Neuron (in vitro differentiated cells): ENCODE measurements at regions not wholly inside any gene's neighbourhood (a gene's known extent, or its start where the extent isn't known, plus 50 kb on each side); places are given as distances from the start of the nearest gene placed in this dataset.

Experiments used
- H2AFZ ChIP-seq: one replicate; pipeline ENCODE4 v1.6.1; 2013; ENCODE audit warnings: low read depth, mild to moderate bottlenecking, inconsistent platforms, low read length, moderate library complexity
- H3K27me3 ChIP-seq: one replicate; pipeline ENCODE4 v1.6.1; 2013; ENCODE audit warnings: low read length; ENCODE audit not compliant: insufficient read depth
- H3K36me3 ChIP-seq: one replicate; pipeline ENCODE4 v1.6.1; 2013; ENCODE audit warnings: low read length; ENCODE audit not compliant: insufficient read depth
- H3K4me1 ChIP-seq: one replicate; pipeline ENCODE4 v1.6.1; 2013; ENCODE audit warnings: low read length; ENCODE audit not compliant: insufficient read depth
- H3K4me3 ChIP-seq: 2 replicates; pipeline ENCODE4 v1.5.1; 2013; ENCODE audit warnings: mild to moderate bottlenecking, low read length, moderate library complexity
- H3K9me3 ChIP-seq: one replicate; pipeline ENCODE4 v1.6.1; 2013; ENCODE audit warnings: low read length

DNA sequence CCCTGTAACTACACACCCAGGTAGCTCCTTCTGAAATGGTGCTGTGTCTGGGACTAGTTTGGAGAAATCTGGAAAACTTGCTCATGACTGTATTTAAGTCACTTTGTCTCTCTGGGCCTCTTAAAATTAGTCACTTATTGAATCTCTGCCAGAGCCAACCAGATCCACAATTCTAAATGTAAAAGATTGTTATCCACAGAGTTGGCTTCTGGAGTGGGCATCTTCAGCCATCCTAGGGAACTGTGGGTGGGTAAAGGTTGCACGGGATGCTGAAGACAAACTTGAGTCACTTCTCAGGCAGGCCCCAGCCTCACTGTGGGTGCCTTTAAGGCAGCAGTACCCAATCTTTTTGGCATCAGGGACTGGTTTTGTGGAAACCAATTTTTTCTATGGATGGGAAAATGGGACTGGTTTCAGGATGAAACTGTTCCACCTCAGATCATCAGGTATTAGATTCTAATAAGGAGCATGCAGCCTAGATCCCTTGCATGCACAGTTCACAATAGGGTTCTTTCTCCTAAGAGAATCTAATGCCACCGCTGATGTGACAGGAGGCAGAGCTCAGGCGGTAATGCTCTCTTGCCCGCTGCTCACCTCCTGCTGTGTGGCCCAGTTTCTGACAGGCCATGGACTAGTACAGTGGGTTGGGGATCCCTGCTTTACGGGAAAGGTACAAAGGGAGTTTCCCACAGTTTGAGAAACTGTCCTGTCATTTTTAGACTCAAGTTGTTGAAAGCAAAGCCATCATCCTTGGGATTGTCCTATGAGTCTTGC is 98.3 kb upstream of the SPRED2 start:
- Histone ChIP-seq H3K36me3 (no peaks in the 10 kb centered on the region), H3K9me3 (no peaks in the 10 kb centered on the region), H3K27me3 (peaks cover 4% of the 10 kb centered on the region), H3K4me3 (no peak overlapping the region), H2AFZ (no peak overlapping the region), H3K4me1 (no peaks in the 10 kb centered on the region)

DNA sequence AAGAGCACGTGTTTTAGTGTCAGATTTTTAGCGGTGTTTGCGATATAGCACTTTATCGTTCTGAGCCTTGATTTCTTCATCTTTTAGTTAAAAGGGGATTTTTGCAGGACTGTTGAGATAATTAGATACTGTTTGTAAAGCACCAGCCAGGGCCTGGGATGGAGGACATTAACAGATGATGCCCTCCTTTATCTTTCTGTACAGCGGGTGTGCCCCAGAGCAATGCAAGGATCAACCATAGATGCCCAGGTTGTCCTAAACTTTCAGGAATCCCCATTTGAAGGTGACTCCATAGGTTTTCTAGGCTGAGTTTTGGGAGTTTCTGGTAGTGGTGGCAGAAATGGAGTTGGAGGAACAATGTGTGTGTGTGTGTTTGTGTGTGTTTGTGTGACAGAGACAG is 97.0 kb upstream of the SPRED2 start:
- no peak overlapping the region for H2AFZ ChIP-seq
- H3K4me1 ChIP-seq = no peaks in the 10 kb centered on the region
- H3K27me3 ChIP-seq = peaks cover 4% of the 10 kb centered on the region
- no peak overlapping the region for H3K4me3 ChIP-seq
- H3K9me3 ChIP-seq = no peaks in the 10 kb centered on the region
- no peaks in the 10 kb centered on the region for H3K36me3 ChIP-seq

DNA sequence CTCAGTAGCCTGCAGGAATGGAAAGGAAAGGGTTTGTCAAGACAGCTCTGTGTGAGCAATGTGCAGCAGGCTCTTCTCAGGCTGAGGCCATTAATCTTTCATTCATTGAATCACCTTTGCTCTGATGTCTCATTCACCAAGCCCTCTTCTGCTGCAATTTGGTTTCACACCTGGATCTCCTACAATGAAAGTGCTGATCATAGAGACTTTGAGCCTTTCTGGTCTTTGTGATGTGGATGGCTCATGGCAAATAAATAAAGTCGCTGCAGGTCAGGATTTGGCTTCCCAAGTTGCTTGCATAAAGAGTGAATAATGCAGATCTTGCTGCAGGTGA is 95.8 kb upstream of the SPRED2 start:
- H3K36me3 ChIP-seq = no peaks in the 10 kb centered on the region
- no peak overlapping the region for H2AFZ ChIP-seq
- H3K27me3 ChIP-seq = peaks cover 4% of the 10 kb centered on the region
- no peaks in the 10 kb centered on the region for H3K9me3 ChIP-seq
- no peaks in the 10 kb centered on the region for H3K4me1 ChIP-seq
- no peak overlapping the region for H3K4me3 ChIP-seq

DNA sequence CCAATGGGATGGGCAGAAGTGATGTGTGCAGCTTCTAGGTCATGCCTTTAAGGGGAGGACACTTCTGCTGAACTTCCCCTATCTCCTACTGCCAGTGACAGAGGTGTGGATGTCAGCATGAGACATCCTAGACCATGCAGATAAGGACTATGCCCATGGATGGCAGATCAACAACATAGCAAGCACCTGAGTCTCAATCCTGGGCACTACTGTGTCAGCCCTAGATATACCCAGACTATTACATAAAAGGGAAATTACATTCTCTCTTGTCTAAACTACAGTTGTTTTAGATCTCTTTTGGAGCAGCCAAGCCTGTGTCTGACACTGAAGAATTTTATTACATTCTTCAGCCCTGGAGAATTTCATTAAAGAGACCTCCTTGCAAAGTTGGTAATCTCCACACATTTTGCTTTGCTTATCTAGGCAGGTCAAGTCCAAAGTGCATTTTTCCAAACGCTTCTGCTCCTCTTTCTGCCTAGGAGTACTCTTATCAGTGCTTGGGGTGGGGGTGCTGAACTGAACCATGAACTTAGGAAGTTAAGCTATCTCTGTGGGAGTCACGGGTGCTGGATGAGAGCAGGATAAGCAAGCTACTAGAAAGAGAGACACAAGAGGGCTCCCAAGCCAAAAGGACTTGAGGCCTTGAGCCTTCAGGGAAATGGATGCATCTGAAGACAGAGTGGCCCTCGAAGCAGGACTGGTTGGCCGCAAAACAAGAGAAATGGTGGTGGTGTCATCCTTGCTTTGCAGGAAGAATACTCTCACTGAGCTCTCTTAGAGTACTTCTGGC is 95.2 kb upstream of the SPRED2 start:
- H3K27me3 ChIP-seq = peaks cover 4% of the 10 kb centered on the region
- H3K4me1 ChIP-seq = no peaks in the 10 kb centered on the region
- no peak overlapping the region for H2AFZ ChIP-seq
- H3K36me3 ChIP-seq = no peaks in the 10 kb centered on the region
- H3K9me3 ChIP-seq = no peaks in the 10 kb centered on the region
- H3K4me3 ChIP-seq = no peak overlapping the region

DNA sequence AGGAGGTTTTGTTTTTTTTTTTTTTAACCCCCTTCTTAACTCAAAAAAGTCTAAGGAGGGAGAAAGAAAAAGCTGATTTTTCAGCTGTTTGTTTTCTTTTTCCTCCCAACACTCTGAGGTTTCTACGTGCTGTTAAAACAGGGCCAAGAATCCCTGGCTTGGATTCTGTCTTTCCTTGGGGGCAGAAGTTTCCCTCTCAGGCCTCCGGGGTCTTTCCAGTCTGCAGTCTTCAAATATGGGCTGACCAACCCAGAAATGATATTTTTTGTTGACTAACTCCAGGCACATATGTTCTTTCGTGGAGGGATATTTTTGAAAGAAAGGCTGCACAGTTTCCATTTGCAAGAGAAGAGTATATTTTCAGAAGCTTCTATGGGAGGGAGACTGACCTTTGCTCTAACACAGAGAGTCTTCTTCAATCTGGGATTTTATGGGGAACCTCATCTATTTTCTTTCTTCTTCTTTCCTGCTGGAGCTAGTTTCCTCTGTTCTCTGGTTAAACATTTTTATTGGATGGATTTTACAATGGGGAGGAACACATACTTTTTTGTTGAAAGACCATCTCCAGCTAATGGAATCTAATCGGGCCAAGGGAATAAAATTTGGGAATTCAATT is 93.3 kb upstream of the SPRED2 start:
- H3K36me3 ChIP-seq = no peaks in the 10 kb centered on the region
- no peaks in the 10 kb centered on the region for H3K27me3 ChIP-seq
- no peak overlapping the region for H3K4me3 ChIP-seq
- no peaks in the 10 kb centered on the region for H3K9me3 ChIP-seq
- H3K4me1 ChIP-seq = no peaks in the 10 kb centered on the region
- H2AFZ ChIP-seq = no peak overlapping the region

DNA sequence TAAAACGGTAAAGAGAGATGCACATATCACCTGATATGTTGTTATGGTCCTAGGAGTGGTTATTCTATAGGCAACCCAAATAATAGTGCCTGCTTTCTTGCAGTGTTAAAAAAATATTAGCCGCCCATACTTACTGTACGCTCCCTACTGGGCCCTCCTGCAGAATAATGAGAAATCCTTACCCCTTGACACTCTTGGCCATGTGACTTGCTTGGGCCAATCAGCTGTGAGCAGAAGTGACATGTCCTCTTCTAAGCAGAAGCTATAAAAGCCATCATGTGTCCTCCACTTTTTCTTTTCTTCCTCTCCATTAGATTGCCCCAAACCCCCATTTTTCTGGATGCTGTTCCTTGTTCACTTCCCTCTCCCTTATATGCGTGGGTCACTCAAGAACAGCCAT is 90.5 kb upstream of the SPRED2 start:
- Histone ChIP-seq H3K4me3 (no peak overlapping the region), H3K36me3 (no peaks in the 10 kb centered on the region), H2AFZ (no peak overlapping the region), H3K27me3 (no peaks in the 10 kb centered on the region), H3K4me1 (no peaks in the 10 kb centered on the region), H3K9me3 (no peaks in the 10 kb centered on the region)

DNA sequence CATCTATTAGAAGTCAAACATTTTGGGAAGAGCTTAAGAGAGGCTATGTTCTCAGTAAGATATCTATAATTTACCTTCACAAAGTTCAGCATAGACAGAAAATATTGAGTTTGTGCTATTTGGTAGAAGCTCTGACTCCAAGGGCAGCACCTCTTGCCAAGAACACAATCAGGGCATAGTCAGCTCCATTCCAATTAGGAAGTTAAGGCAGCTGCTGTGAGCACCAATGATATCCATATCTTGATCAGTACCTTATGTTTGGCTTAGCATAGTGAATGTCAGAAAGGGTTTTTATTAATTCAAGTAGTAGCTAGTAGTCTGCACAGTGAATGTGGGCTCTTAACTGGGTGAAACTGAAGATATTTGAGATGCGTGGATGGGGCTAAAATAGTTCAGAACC is 86.4 kb upstream of the SPRED2 start:
- Histone ChIP-seq H2AFZ (no peak overlapping the region), H3K4me1 (no peaks in the 10 kb centered on the region), H3K36me3 (no peaks in the 10 kb centered on the region), H3K4me3 (no peak overlapping the region), H3K27me3 (no peaks in the 10 kb centered on the region), H3K9me3 (no peaks in the 10 kb centered on the region)

DNA sequence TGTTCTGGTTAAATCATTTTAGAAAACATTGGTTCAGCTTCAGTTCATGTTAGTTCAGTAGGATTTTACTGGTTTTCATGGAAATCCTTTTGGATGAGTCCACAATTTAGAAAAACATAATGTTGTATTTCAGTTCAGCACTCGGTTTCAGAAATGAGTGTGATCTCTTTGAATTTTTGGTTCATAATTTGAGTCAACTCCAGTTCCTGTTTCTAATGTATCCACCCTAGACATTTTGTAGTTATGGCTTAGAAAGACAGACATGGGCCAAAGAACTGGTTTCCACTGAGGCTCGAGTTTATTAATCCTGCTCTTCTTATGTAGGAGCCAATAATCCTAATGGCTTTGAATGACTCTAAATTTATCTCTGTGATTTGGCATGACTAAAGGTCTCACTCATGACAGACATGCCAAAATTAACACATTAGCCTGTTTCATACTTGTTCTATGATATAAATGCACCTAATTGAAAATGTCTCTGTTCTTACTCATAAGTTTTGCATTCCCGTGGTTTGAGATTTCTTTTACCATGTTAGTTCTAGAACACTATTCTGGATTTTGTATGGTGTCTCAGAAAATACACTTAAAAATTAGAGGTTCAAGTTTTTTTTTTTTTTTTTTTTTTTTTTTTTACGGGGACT is 82.3 kb upstream of the SPRED2 start:
- H3K9me3 ChIP-seq = no peaks in the 10 kb centered on the region

DNA sequence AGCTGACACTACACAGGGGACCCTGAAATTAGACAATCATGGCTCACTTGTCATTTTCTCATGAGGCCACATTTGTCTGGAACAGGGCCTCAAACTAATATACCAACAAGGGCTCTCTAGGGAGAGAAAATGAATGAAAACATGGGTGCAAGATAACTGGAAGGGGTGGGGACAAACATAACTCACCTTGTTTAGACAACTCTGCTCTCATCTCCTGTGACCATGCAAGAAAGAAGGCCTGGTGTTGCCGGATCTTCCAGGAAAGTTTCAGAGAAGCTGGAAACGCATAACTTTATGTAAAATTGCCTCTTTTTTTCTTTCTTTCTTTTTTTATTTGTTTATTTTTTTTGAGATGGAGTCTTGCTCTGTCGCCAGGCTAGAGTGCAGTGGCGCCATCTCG is 80.4 kb upstream of the SPRED2 start:
- Histone ChIP-seq H3K27me3 (no peaks in the 10 kb centered on the region), H3K36me3 (no peaks in the 10 kb centered on the region), H3K9me3 (no peaks in the 10 kb centered on the region), H2AFZ (no peak overlapping the region), H3K4me3 (no peak overlapping the region), H3K4me1 (no peaks in the 10 kb centered on the region)

More for the DNA sequence above, 82.3 kb upstream of the SPRED2 start:
- no peaks in the 10 kb centered on the region for H3K4me1 ChIP-seq
- H3K4me3 ChIP-seq = no peak overlapping the region
- H2AFZ ChIP-seq = no peak overlapping the region
- H3K27me3 ChIP-seq = no peaks in the 10 kb centered on the region
- H3K36me3 ChIP-seq = no peaks in the 10 kb centered on the region

DNA sequence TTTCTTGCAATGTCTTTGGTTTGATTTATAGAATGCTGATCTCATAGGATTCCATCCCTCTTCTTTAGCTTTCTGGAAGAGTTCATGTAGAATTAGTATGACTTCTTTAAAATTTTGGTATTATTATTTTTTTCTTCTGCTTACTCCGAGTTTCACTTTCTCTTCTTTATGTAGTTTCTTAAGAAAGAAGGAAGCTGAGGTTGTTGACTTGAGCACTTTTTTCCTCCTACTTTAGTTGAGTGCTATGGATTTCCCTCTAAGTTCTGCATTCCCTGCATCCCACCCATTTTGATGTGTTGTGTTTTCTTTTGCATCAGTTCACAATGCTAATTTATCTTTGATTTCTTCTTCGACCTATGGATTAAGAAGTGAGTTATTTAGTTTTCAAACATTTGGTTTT is 78.9 kb upstream of the SPRED2 start:
- no peak overlapping the region for H3K4me3 ChIP-seq
- no peaks in the 10 kb centered on the region for H3K9me3 ChIP-seq
- H3K27me3 ChIP-seq = no peaks in the 10 kb centered on the region
- no peaks in the 10 kb centered on the region for H3K36me3 ChIP-seq
- H2AFZ ChIP-seq = no peak overlapping the region
- no peaks in the 10 kb centered on the region for H3K4me1 ChIP-seq

DNA sequence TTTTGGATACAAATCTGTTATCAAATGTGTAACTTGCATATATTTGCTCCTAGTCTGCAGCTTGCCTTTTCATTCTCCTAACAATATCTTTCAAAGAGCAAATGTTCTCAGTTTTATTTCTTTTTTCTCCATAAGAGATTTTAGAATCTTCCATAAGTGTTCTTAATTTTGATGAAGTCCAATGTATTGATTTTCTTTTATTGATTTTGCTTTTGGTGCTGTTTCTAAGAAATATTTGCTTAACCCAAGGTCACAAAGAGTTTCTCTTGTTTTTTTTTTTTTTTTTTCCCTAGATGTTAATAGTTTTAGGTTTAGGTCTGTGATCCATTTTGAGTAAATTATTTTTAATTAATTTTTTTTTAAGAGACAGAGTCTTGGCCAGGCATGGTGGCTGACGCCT is 75.8 kb upstream of the SPRED2 start:
- H3K27me3 ChIP-seq = no peaks in the 10 kb centered on the region
- H3K4me1 ChIP-seq = no peaks in the 10 kb centered on the region
- no peak overlapping the region for H3K4me3 ChIP-seq
- H3K9me3 ChIP-seq = no peaks in the 10 kb centered on the region
- no peaks in the 10 kb centered on the region for H3K36me3 ChIP-seq
- no peak overlapping the region for H2AFZ ChIP-seq

DNA sequence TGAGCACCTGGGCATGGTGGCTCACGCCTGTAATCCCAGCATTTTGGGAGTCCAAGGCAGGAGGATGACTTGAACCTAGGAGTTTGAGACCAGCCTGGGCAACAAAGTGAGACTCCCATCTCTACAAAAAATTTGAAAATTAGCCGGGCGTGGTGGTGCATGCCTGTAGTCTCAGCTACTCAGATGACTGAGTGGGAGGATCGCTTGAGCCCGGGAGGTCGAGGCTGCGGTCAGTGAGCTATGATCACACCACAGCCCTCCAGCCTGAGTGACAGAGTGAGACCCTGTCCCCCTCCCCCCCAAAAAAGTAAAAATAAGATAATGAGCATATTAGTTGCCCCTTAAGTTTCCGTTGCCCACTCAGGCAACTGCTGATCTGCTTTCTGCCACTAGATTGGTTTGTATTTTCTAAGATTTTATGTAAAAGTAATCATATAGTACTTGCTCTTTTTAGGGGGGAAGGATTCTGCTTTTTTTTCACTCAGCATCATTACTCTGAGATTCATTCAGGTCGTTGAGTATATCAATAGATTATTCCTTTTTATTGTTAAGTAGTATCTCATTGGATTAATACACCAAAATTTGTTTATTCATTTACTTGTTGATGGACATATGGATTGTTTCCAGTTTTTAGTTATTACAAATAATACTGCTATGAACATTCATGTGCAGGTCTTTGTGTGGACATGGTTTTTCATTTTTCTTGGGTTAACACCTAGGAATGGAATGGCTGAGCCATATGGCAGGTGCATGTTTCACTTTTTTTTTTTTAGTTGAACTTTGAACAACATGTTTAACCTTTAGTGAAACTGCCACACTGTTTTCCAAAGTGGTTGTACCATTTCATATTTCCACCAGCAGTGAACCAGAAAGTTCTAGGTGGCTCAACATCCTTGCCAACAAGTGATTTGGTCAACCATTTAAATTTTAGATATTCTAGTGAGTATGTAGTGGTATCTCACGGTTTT is 75.0 kb upstream of the SPRED2 start:
- no peak overlapping the region for H2AFZ ChIP-seq

More for the DNA sequence above, 75.0 kb upstream of the SPRED2 start:
- no peak overlapping the region for H3K4me3 ChIP-seq
- H3K36me3 ChIP-seq = no peaks in the 10 kb centered on the region
- no peaks in the 10 kb centered on the region for H3K4me1 ChIP-seq
- no peaks in the 10 kb centered on the region for H3K9me3 ChIP-seq
- no peaks in the 10 kb centered on the region for H3K27me3 ChIP-seq
